H1 (cell line): ENCODE measurements at regions not wholly inside any gene's neighbourhood (a gene's known extent, or its start where the extent isn't known, plus 50 kb on each side); places are given as distances from the start of the nearest gene placed in this dataset.

Experiments
- CTCF ChIA-PET: fragments of 300-600 bp; sonication (Branson Sonifier 250); formaldehyde crosslinking; loops from one replicate; lab custom pipeline; 2021; ENCODE audit not compliant: partially characterized antibody; lab: Charles Lee
- POLR2A ChIA-PET: fragments of 300-600 bp; sonication (Branson Sonifier 250); formaldehyde crosslinking; loops from one replicate; lab custom pipeline; 2021; ENCODE audit warnings: inconsistent platforms; ENCODE audit not compliant: partially characterized antibody; lab: Charles Lee
- DNase-seq, 2 experiments: peaks; one replicate each; pipeline versions ENCODE4 v3.0.0 to v3.0.0-alpha.2; 2010 to 2022; ENCODE audit warnings: low spot score in 2 of 2, low read depth in 1 of 2, mixed read lengths in 1 of 2
- FAIRE-seq: peaks from 2 replicates; lab custom pipeline; 2011; peaks lifted over from hg19 to GRCh38; lab: Jason Lieb, UNC
- H2AFZ ChIP-seq: 2 replicates; pipeline ENCODE4 v1.8.1; 2012; ENCODE audit warnings: low read length, inconsistent platforms
- H2AK5ac ChIP-seq: 2 replicates; pipeline ENCODE4 v1.6.1; 2013; ENCODE audit warnings: low read depth, low read length
- H2BK120ac ChIP-seq: replicated peaks from 2 replicates; pipeline ENCODE3; 2013; ENCODE audit warnings: low read depth, low read length, inconsistent platforms
- H2BK12ac ChIP-seq: 2 replicates; pipeline ENCODE4 v1.6.1; 2013; ENCODE audit warnings: low read depth, low read length
- H2BK15ac ChIP-seq: 2 replicates; pipeline ENCODE4 v1.6.1; 2013; ENCODE audit warnings: low read length
- H2BK20ac ChIP-seq: 2 replicates; pipeline ENCODE4 v1.6.1; 2013; ENCODE audit warnings: low read length
- H2BK5ac ChIP-seq: 2 replicates; pipeline ENCODE4 v1.6.1; 2013; ENCODE audit warnings: low read depth, low read length
- H3K14ac ChIP-seq: 2 replicates; pipeline ENCODE4 v1.6.1; 2013; ENCODE audit warnings: inconsistent platforms; ENCODE audit not compliant: insufficient read length
- H3K18ac ChIP-seq: 2 replicates; pipeline ENCODE4 v1.6.1; 2013; ENCODE audit warnings: low read length; ENCODE audit errors: extremely low read depth
- H3K23ac ChIP-seq: 2 replicates; pipeline ENCODE4 v1.6.1; 2013; ENCODE audit warnings: inconsistent platforms; ENCODE audit not compliant: insufficient read length
- H3K23me2 ChIP-seq: 2 replicates; pipeline ENCODE4 v1.6.1; 2013; ENCODE audit warnings: low read depth, low read length
- H3K27ac ChIP-seq: 2 replicates; pipeline ENCODE4 v1.6.1; 2011; ENCODE audit warnings: low read depth, low read length, inconsistent platforms
- H3K27me3 ChIP-seq, 4 experiments: replicated peaks in 1 of 4; 1 replicate in 1 of 4; 2 replicates in 3 of 4; pipeline versions ENCODE4 v1.6.1 to v1.8.1; 2011 to 2013; ENCODE audit warnings: low read length in 3 of 4, mild to moderate bottlenecking in 3 of 4, inconsistent platforms in 2 of 4, mixed read lengths in 2 of 4, moderate library complexity in 1 of 4; ENCODE audit not compliant: control insufficient read depth in 3 of 4, insufficient read depth in 3 of 4; ENCODE audit errors: extremely low read depth in 1 of 4
- H3K36me3 ChIP-seq, 4 experiments: 2 replicates each; pipeline versions ENCODE4 v1.6.1 to v1.8.1; 2011 to 2013; ENCODE audit warnings: mild to moderate bottlenecking in 4 of 4, low read length in 3 of 4, moderate library complexity in 2 of 4, control low read depth in 1 of 4, inconsistent platforms in 1 of 4; ENCODE audit not compliant: insufficient read depth in 4 of 4, control insufficient read depth in 2 of 4
- H3K4ac ChIP-seq: replicated peaks from 2 replicates; pipeline ENCODE3; 2013; ENCODE audit warnings: low read length, low read depth, mixed read lengths, inconsistent platforms; ENCODE audit not compliant: insufficient read length
- H3K4me1 ChIP-seq, 4 experiments: replicated peaks in 1 of 4; 1 replicate in 1 of 4; 2 replicates in 3 of 4; pipeline versions ENCODE4 v1.6.1 to v1.8.1; 2011 to 2013; ENCODE audit warnings: low read length in 3 of 4, inconsistent platforms in 2 of 4, mixed read lengths in 1 of 4; ENCODE audit not compliant: insufficient read depth in 4 of 4, control insufficient read depth in 3 of 4
- H3K4me2 ChIP-seq, 2 experiments: 2 replicates each; pipeline versions ENCODE4 v1.6.1 to v1.8.1; 2011 to 2013; ENCODE audit warnings: low read depth in 2 of 2, low read length in 2 of 2, control low read depth in 1 of 2, inconsistent platforms in 1 of 2, mild to moderate bottlenecking in 1 of 2; ENCODE audit not compliant: insufficient read depth in 1 of 2
- H3K4me3 ChIP-seq, 4 experiments: fragments of 200-600, 300-600 bp in 1 of 4; sonication (generic), shearing (Covaris generic), sonication (Bioruptor Twin) in 1 of 4; 2 replicates each; pipeline versions ENCODE4 v1.5.1 to v1.8.1; 2011 to 2016; ENCODE audit warnings: low read length in 4 of 4, low read depth in 3 of 4, control low read depth in 2 of 4, inconsistent platforms in 2 of 4, mild to moderate bottlenecking in 2 of 4, mixed read lengths in 1 of 4, moderate library complexity in 1 of 4; ENCODE audit not compliant: insufficient read depth in 2 of 4; ENCODE audit errors: extremely low read depth in 1 of 4
- H3K56ac ChIP-seq: replicated peaks from 2 replicates; pipeline ENCODE3; 2013; ENCODE audit warnings: low read depth, mild to moderate bottlenecking, mixed read lengths, low read length, inconsistent platforms; ENCODE audit not compliant: insufficient read length
- H3K79me1 ChIP-seq: 2 replicates; pipeline ENCODE4 v1.6.1; 2013; ENCODE audit warnings: low read depth, low read length, control low read depth
- H3K79me2 ChIP-seq, 2 experiments: 2 replicates each; pipeline versions ENCODE4 v1.6.1 to v1.8.1; 2012 to 2013; ENCODE audit warnings: low read length in 2 of 2, mild to moderate bottlenecking in 2 of 2, inconsistent platforms in 1 of 2; ENCODE audit not compliant: insufficient read depth in 2 of 2, control insufficient read depth in 1 of 2
- H3K9ac ChIP-seq, 4 experiments: replicated peaks in 1 of 4; 1 replicate in 1 of 4; 2 replicates in 3 of 4; pipeline versions ENCODE4 v1.6.1 to v1.8.1; 2011 to 2013; ENCODE audit warnings: low read depth in 3 of 4, low read length in 3 of 4, control low read depth in 2 of 4, mild to moderate bottlenecking in 2 of 4, moderate library complexity in 2 of 4, inconsistent platforms in 1 of 4; ENCODE audit errors: extremely low read depth in 1 of 4
- H3K9me3 ChIP-seq, 2 experiments: 2 replicates each; pipeline versions ENCODE4 v1.6.1 to v1.8.1; 2012 to 2013; ENCODE audit warnings: mild to moderate bottlenecking in 2 of 2, moderate library complexity in 2 of 2, control low read depth in 1 of 2, inconsistent platforms in 1 of 2, low read depth in 1 of 2, low read length in 1 of 2, mixed read lengths in 1 of 2; ENCODE audit not compliant: insufficient read depth in 2 of 2
- H4K20me1 ChIP-seq, 2 experiments: replicated peaks in 1 of 2; 2 replicates each; pipeline versions ENCODE3 to v1.8.1; 2011 to 2013; ENCODE audit warnings: inconsistent platforms in 2 of 2, low read length in 2 of 2, mild to moderate bottlenecking in 1 of 2; ENCODE audit not compliant: insufficient read depth in 2 of 2, control insufficient read depth in 1 of 2
- H4K5ac ChIP-seq: 2 replicates; pipeline ENCODE4 v1.6.1; 2013; ENCODE audit warnings: low read length, low read depth, mixed read lengths, inconsistent platforms; ENCODE audit not compliant: insufficient read length
- H4K8ac ChIP-seq: 2 replicates; pipeline ENCODE4 v1.8.0; 2013; ENCODE audit warnings: mild to moderate bottlenecking, moderate library complexity, low read length, inconsistent platforms; ENCODE audit not compliant: insufficient read depth; ENCODE audit errors: extremely low read depth
- H4K91ac ChIP-seq: replicated peaks from 2 replicates; pipeline ENCODE3; 2013; ENCODE audit warnings: low read length, mixed read lengths, inconsistent platforms; ENCODE audit not compliant: insufficient read length
- BRCA1 ChIP-seq: IDR thresholded peaks from 2 replicates; pipeline ENCODE4 v1.6.1; 2012; ENCODE audit warnings: low read depth, low read length, improper control_type of control experiment
- CHD2 ChIP-seq: IDR thresholded peaks from 2 replicates; pipeline ENCODE4 v1.6.1; 2012; ENCODE audit warnings: low read length, improper control_type of control experiment
- FOSL1 ChIP-seq: IDR thresholded peaks from 2 replicates; pipeline ENCODE4 v1.6.1; 2011; ENCODE audit warnings: mild to moderate bottlenecking, low read depth, low read length, moderate library complexity; ENCODE audit not compliant: insufficient read depth
- SAP30 ChIP-seq: fragments of 300-600 bp; sonication (generic); IDR thresholded peaks from 2 replicates; pipeline ENCODE4 v1.7.1; 2012; ENCODE audit warnings: low read length, moderate library complexity, mild to moderate bottlenecking, inconsistent platforms; ENCODE audit not compliant: insufficient read depth, insufficient replicate concordance
- TBP ChIP-seq: IDR thresholded peaks from 2 replicates; pipeline ENCODE4 v1.6.1; 2011; ENCODE audit warnings: low read depth, low read length, improper control_type of control experiment
- WGBS, 2 experiments: shearing (Covaris generic) in 1 of 2; methylation state at CpG; one replicate each; pipeline versions ENCODE4 v1.1.6 to v1.1.7; 2013 to 2015; ENCODE audit warnings: low lambda C conversion rate in 2 of 2, mixed read lengths in 2 of 2, inconsistent platforms in 1 of 2, low coverage in 1 of 2, missing lambda C conversion rate in 1 of 2; ENCODE audit not compliant: insufficient replicate concordance in 2 of 2, insufficient coverage in 1 of 2, insufficient read length in 1 of 2; ENCODE audit errors: extremely low coverage in 1 of 2, missing lambda C conversion rate in 1 of 2; 5-methylcytosine and 5-hydroxymethylcytosine counted together

DNA sequence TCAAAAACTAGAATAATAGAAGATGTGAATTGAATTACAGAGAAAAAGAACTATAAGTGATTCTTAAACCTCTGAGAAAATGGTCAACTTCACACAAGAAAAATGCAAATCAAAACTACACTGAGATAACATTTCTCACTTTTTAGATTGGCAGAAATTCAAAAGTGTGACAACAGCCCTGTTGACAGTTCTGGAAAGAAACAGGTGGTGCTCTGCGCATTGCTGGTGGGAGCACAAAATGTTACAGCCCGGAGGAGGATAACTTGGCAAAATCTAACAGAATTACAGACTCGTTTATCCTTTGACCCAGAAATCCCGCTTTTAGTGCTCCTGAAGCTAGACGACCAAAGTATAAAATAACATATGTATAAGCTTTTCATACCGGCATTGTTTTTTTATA is 222.5 kb upstream of the CNTN1 start:
- POLR2A ChIA-PET = no interaction called here
- Histone ChIP-seq H3K27ac (no peak overlapping the region), H3K4me2 (no peak overlapping the region), H2BK20ac (no peak overlapping the region), H3K79me1 (no peaks in the 10 kb centered on the region), H3K27me3 (no peaks in the 10 kb centered on the region; a peak in 1 of 7 replicates), H2BK15ac (no peak overlapping the region), H2AFZ (no peak overlapping the region), H3K18ac (no peak overlapping the region), H4K20me1 (no peaks in the 10 kb centered on the region), H3K23me2 (no peaks in the 10 kb centered on the region), H3K56ac (no peak overlapping the region), H4K5ac (no peak overlapping the region), H4K91ac (no peak overlapping the region), H3K4ac (no peak overlapping the region), H2BK5ac (no peak overlapping the region), H2AK5ac (no peak overlapping the region), H4K8ac (no peak overlapping the region), H2BK12ac (no peak overlapping the region), H3K23ac (no peak overlapping the region), H2BK120ac (no peak overlapping the region), H3K14ac (no peak overlapping the region), H3K4me1 (peaks cover 0 to 8% (median 5%) of the 10 kb centered on the region in 4 experiments; a peak in 4 of 7 replicates), H3K9me3 (no peaks in the 10 kb centered on the region), H3K79me2 (no peaks in the 10 kb centered on the region), H3K9ac (no peak overlapping the region), H3K36me3 (no peaks in the 10 kb centered on the region), H3K4me3 (no peak overlapping the region)
- 83% methylated on average over 6 of the region's 6 CpGs; no CpG with 5 or more reads in 1 of the 2 experiments for WGBS, 2 experiments
- TF ChIP-seq BRCA1 (no peak), CHD2 (no peak), SAP30 (no peak), TBP (no peak), FOSL1 (no peak)
- DNase-seq = no peak
- FAIRE-seq = no peak
- CTCF ChIA-PET = no interaction called here
